ENCODE measurements at regions not wholly inside any gene's neighbourhood (a gene's known extent, or its start where the extent isn't known, plus 50 kb on each side); places are given as distances from the start of the nearest gene placed in this dataset.

DNA sequence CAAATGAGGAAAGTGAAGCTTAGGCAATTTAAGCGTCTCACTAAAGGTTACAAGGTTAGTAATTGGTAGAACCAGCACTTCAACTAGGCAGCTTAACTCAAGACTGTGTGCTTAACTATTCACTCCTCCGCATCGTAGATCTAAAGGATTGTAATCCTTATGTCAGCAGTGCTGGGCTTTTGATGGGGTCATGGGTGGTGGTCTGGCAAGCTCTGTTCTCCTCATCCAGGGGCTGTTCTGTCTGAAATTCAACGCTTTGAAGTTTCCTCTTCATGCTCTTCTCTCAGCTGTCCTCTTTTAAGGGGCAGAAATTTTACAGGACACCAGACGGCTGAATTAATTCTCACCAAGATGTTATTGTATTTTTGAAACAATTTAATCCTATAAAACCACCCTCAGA lies 165.5 kb upstream of the FAM98A start:
- Histone ChIP-seq H3K4me1 (ENCODE audit: control insufficient read depth, insufficient read depth, low read length, poor library complexity, severe bottlenecking) (no peaks in the 10 kb centered on the region), H3K27ac (ENCODE audit: insufficient read depth, low read length, poor library complexity, severe bottlenecking) (no peak overlapping the region), H3K36me3 (ENCODE audit: control insufficient read depth, insufficient read depth, low read length) (no peaks in the 10 kb centered on the region), H3K9me3 (ENCODE audit: control insufficient read depth, low read length) (no peaks in the 10 kb centered on the region), H3K4me3 (ENCODE audit: insufficient read depth, low read depth, low read length, poor library complexity, severe bottlenecking) (no peak overlapping the region), H3K27me3 (replicated peaks; ENCODE audit: control insufficient read depth, insufficient read depth, low read length, poor library complexity, severe bottlenecking) (no peaks in the 10 kb centered on the region)
- no peak for DNase-seq

DNA sequence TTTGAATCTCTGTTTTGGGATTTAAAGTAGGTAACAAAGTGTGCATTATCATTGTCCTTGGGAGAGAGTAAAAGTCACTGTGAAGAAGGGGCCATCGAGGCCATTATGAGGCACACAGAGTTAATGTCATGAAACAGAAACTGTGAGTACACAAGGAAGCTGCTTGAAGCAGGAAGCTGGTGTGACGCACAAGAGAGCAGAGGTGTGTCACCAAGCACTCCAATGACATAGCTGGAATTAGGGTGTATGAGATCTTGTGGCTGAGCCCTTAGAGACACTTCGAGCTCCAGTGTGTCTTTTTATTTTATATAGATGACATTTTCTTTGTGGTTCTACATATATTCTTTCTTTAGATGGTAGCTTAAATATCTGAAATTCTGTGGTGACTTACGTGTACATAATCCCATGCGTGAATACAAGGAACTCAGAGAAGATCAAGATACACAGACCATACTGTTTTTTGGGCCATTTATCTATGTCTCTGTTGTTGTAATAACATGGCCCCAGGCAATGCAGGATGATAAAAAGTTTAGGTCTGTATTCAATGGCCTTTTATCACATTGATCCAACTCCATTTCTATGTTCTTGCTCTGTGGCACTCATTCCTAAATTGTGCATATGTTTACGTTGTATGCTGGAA lies 164.7 kb upstream of the FAM98A start:
- no peaks in the 10 kb centered on the region for H3K36me3 ChIP-seq (ENCODE audit: control insufficient read depth, insufficient read depth, low read length)
- H3K4me3 ChIP-seq (ENCODE audit: insufficient read depth, low read depth, low read length, poor library complexity, severe bottlenecking), result no peak overlapping the region
- no peak for DNase-seq
- no peak overlapping the region for H3K27ac ChIP-seq (ENCODE audit: insufficient read depth, low read length, poor library complexity, severe bottlenecking)
- no peaks in the 10 kb centered on the region for H3K9me3 ChIP-seq (ENCODE audit: control insufficient read depth, low read length)
- H3K27me3 ChIP-seq (replicated peaks; ENCODE audit: control insufficient read depth, insufficient read depth, low read length, poor library complexity, severe bottlenecking), result no peaks in the 10 kb centered on the region
- no peaks in the 10 kb centered on the region for H3K4me1 ChIP-seq (ENCODE audit: control insufficient read depth, insufficient read depth, low read length, poor library complexity, severe bottlenecking)

DNA sequence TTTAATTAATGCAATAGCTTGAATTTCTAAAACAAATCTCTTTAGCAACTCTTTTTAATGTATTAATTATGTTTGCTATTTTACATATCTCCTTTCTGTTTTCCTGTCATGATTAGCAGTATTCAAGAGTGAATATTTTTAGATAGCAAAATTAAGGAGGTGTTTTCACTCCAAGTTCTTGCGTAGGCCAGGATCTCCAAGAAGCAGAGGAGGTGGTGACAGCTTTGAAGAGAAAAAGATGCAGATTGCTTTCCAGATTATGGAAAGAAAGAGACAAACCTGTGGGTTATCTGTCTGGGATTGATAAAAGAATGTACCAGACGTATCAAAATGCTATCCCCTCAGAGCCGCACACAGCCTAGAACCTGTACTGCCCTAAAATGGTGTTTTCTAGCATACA lies 163.5 kb upstream of the FAM98A start:
- Histone ChIP-seq H3K9me3 (ENCODE audit: control insufficient read depth, low read length) (no peaks in the 10 kb centered on the region), H3K4me1 (ENCODE audit: control insufficient read depth, insufficient read depth, low read length, poor library complexity, severe bottlenecking) (no peaks in the 10 kb centered on the region)

DNA sequence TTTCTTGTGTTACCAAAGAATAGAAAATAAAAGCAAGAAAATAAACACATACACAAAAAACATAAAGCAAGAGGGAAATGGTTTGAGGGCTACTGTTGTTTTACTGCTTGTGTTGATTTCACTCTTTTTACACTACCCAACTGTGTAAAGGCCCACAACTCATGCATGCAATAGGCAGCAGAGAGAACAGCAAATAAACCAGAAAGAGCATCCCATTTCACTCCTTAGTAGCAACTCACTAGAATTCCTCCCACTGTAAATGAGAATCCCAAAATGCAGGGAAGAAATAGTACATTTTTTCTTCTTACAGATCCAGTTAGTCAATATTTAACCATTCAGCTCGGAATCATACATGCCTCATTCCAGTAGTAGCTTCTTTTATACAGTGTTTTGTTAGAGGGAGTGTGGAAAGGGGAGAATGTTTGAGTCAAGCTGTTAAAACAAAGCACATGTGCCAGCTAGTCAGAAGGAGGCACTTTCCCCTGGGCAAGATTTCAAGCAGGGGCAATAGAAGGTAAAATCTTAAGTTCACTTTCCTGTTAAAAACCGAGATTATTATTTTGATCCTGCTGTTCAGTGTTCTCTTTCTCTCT lies 147.2 kb upstream of the FAM98A start:
- H3K9me3 ChIP-seq (ENCODE audit: control insufficient read depth, low read length), result no peaks in the 10 kb centered on the region
- no peaks in the 10 kb centered on the region for H3K27me3 ChIP-seq (replicated peaks; ENCODE audit: control insufficient read depth, insufficient read depth, low read length, poor library complexity, severe bottlenecking)
- H3K27ac ChIP-seq (ENCODE audit: insufficient read depth, low read length, poor library complexity, severe bottlenecking), result no peak overlapping the region
- no peak for DNase-seq
- H3K4me3 ChIP-seq (ENCODE audit: insufficient read depth, low read depth, low read length, poor library complexity, severe bottlenecking), result no peak overlapping the region
- H3K4me1 ChIP-seq (ENCODE audit: control insufficient read depth, insufficient read depth, low read length, poor library complexity, severe bottlenecking), result no peaks in the 10 kb centered on the region
- no peaks in the 10 kb centered on the region for H3K36me3 ChIP-seq (ENCODE audit: control insufficient read depth, insufficient read depth, low read length)

More for the DNA sequence above, 163.5 kb upstream of the FAM98A start:
- Histone ChIP-seq H3K27me3 (replicated peaks; ENCODE audit: control insufficient read depth, insufficient read depth, low read length, poor library complexity, severe bottlenecking) (no peaks in the 10 kb centered on the region), H3K4me3 (ENCODE audit: insufficient read depth, low read depth, low read length, poor library complexity, severe bottlenecking) (no peak overlapping the region), H3K27ac (ENCODE audit: insufficient read depth, low read length, poor library complexity, severe bottlenecking) (no peak overlapping the region), H3K36me3 (ENCODE audit: control insufficient read depth, insufficient read depth, low read length) (no peaks in the 10 kb centered on the region)
- no peak for DNase-seq

DNA sequence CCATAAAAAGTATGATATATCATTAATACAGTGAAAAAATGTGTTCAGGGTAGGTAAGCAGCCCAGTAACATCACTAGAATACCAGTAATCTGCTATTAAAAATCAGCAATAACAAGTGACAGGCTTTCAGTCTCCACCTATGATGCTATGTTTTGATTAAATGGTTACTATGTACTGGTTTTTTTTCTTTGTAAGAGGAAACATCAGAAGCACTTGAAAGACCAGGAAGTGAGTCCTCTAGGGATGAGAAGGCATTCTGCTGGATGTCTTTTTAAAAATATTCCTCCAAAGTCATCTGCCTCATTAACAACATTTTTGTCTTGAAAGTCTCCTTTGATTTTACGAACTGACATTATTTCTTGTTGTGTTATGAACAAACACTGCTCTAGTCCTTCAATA lies 136.0 kb upstream of the FAM98A start:
- H3K27me3 ChIP-seq (replicated peaks; ENCODE audit: control insufficient read depth, insufficient read depth, low read length, poor library complexity, severe bottlenecking), result no peaks in the 10 kb centered on the region
- no peak overlapping the region for H3K27ac ChIP-seq (ENCODE audit: insufficient read depth, low read length, poor library complexity, severe bottlenecking)
- no peak overlapping the region for H3K4me3 ChIP-seq (ENCODE audit: insufficient read depth, low read depth, low read length, poor library complexity, severe bottlenecking)
- H3K9me3 ChIP-seq (ENCODE audit: control insufficient read depth, low read length), result no peaks in the 10 kb centered on the region
- H3K4me1 ChIP-seq (ENCODE audit: control insufficient read depth, insufficient read depth, low read length, poor library complexity, severe bottlenecking), result no peaks in the 10 kb centered on the region
- DNase-seq, result no peak
- H3K36me3 ChIP-seq (ENCODE audit: control insufficient read depth, insufficient read depth, low read length), result no peaks in the 10 kb centered on the region

DNA sequence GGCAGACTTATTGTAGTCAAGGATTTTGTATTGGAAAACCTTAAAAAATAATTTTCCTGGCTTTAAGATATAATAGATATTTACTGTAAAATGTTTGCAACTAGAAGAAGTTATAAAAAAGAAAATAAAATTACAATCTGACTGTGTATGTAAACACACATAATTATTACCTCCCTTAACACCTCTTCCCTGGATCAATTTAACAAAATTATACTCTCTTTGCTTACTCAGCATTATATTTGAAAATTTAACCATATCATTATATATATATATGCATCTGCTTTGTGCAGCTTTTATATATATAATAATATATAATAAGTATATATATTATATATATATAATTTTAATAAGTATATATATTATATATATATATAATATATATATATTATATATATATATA lies 131.7 kb upstream of the FAM98A start:
- no peak for DNase-seq
- Histone ChIP-seq H3K9me3 (ENCODE audit: control insufficient read depth, low read length) (no peaks in the 10 kb centered on the region), H3K4me1 (ENCODE audit: control insufficient read depth, insufficient read depth, low read length, poor library complexity, severe bottlenecking) (no peaks in the 10 kb centered on the region), H3K27me3 (replicated peaks; ENCODE audit: control insufficient read depth, insufficient read depth, low read length, poor library complexity, severe bottlenecking) (no peaks in the 10 kb centered on the region), H3K27ac (ENCODE audit: insufficient read depth, low read length, poor library complexity, severe bottlenecking) (no peak overlapping the region), H3K36me3 (ENCODE audit: control insufficient read depth, insufficient read depth, low read length) (no peaks in the 10 kb centered on the region), H3K4me3 (ENCODE audit: insufficient read depth, low read depth, low read length, poor library complexity, severe bottlenecking) (no peak overlapping the region)

DNA sequence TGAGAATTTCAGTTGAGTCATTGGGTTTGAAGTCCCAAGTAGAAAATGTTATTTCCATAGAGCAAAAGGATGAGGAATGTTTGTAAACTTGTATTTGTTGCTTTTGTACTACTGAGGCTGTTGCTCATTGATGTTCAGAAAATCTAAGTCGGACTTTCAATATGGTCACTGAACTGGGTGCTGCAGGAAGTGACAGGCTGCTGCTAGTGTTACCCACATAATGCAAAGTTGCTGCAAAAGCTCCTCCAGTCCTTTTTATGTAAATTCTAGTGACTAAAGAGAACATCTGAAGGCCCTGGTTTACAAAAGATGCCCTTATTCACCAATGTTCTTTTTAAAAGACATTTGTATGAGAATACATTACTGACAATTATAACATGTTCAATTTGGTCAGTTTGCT lies 131.1 kb upstream of the FAM98A start:
- H3K27ac ChIP-seq (ENCODE audit: insufficient read depth, low read length, poor library complexity, severe bottlenecking), result no peak overlapping the region
- H3K27me3 ChIP-seq (replicated peaks; ENCODE audit: control insufficient read depth, insufficient read depth, low read length, poor library complexity, severe bottlenecking), result no peaks in the 10 kb centered on the region
- no peaks in the 10 kb centered on the region for H3K36me3 ChIP-seq (ENCODE audit: control insufficient read depth, insufficient read depth, low read length)
- no peak for DNase-seq
- H3K4me3 ChIP-seq (ENCODE audit: insufficient read depth, low read depth, low read length, poor library complexity, severe bottlenecking), result no peak overlapping the region
- no peaks in the 10 kb centered on the region for H3K4me1 ChIP-seq (ENCODE audit: control insufficient read depth, insufficient read depth, low read length, poor library complexity, severe bottlenecking)
- no peaks in the 10 kb centered on the region for H3K9me3 ChIP-seq (ENCODE audit: control insufficient read depth, low read length)

DNA sequence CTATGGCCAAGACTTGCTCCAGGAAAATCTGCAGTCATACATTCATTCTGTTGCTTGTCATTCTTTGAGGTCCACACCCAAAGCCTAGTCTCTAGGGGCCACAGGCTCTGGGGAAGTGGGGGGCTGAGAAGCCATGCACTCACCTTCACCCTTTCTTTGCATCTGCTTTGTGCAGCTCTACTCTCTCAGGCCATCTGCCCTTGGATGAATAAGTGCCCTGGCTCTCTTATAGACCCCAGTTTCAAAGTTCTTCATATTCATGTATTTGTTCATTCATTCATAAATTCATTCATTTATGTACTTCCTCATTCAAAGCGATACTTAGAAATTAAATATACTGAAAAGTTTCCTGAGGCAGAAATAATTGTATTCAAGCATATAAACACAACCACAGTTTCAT lies 130.3 kb upstream of the FAM98A start:
- Histone ChIP-seq H3K27ac (ENCODE audit: insufficient read depth, low read length, poor library complexity, severe bottlenecking) (no peak overlapping the region), H3K4me1 (ENCODE audit: control insufficient read depth, insufficient read depth, low read length, poor library complexity, severe bottlenecking) (no peaks in the 10 kb centered on the region), H3K27me3 (replicated peaks; ENCODE audit: control insufficient read depth, insufficient read depth, low read length, poor library complexity, severe bottlenecking) (no peaks in the 10 kb centered on the region), H3K9me3 (ENCODE audit: control insufficient read depth, low read length) (no peaks in the 10 kb centered on the region), H3K36me3 (ENCODE audit: control insufficient read depth, insufficient read depth, low read length) (no peaks in the 10 kb centered on the region), H3K4me3 (ENCODE audit: insufficient read depth, low read depth, low read length, poor library complexity, severe bottlenecking) (no peak overlapping the region)
- DNase-seq, result no peak

DNA sequence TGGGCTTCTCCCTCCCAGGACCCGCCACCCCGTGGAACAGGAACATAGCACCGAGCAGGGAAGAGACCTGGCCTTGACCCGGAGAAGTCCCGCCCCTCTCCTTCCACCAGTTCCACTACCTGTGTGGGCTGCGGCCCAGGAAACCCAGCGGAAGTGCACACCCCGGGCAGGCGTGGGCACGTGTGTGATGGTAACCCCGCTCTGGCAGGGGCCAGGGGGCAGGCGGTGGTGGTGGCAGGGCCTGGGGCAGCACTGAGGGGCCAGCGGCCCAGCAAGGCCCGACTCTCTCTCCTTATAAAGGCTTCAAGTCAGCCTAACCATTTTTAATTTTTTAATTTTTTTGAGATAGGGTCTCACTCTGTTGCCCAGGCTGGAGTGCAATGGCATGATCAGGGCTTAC lies 129.0 kb upstream of the FAM98A start:
- no peak for DNase-seq
- Histone ChIP-seq H3K9me3 (ENCODE audit: control insufficient read depth, low read length) (no peaks in the 10 kb centered on the region), H3K36me3 (ENCODE audit: control insufficient read depth, insufficient read depth, low read length) (no peaks in the 10 kb centered on the region), H3K4me1 (ENCODE audit: control insufficient read depth, insufficient read depth, low read length, poor library complexity, severe bottlenecking) (no peaks in the 10 kb centered on the region), H3K4me3 (ENCODE audit: insufficient read depth, low read depth, low read length, poor library complexity, severe bottlenecking) (no peak overlapping the region), H3K27ac (ENCODE audit: insufficient read depth, low read length, poor library complexity, severe bottlenecking) (no peak overlapping the region), H3K27me3 (replicated peaks; ENCODE audit: control insufficient read depth, insufficient read depth, low read length, poor library complexity, severe bottlenecking) (no peaks in the 10 kb centered on the region)

DNA sequence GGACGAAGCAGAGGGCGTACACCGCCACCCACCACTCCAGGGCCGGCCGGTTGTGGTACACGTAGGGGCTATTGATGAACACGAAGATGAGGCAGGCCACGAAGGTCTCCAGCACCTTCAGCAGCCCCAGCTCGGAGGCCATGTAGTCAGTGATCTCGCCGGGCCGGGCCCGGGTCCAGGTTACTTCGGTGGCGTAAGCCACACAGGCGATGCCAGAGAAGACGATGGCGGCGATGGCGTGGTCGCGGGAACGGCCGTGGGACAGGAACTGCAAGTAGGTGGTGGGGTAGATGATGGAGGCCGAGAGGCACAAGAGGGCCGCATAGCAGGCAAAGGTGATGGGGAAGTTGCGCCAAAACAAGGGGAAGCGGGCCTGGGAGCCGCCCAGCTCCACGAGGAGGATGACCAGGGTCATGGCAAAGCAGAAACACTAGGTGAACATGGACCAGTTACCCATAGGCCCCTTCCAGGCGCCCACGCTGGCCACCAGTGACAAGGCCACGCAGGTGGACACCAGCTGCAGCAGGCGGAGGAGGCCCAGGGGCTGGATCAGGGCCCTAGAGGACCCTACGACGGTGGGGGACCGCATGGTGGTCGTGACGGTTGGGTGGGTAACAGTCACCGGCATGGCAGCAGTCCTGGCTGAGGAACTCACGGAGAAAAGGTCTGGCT lies 128.4 kb upstream of the FAM98A start:
- no peaks in the 10 kb centered on the region for H3K4me1 ChIP-seq (ENCODE audit: control insufficient read depth, insufficient read depth, low read length, poor library complexity, severe bottlenecking)
- H3K36me3 ChIP-seq (ENCODE audit: control insufficient read depth, insufficient read depth, low read length), result no peaks in the 10 kb centered on the region
- H3K27ac ChIP-seq (ENCODE audit: insufficient read depth, low read length, poor library complexity, severe bottlenecking), result no peak overlapping the region
- no peaks in the 10 kb centered on the region for H3K27me3 ChIP-seq (replicated peaks; ENCODE audit: control insufficient read depth, insufficient read depth, low read length, poor library complexity, severe bottlenecking)
- H3K4me3 ChIP-seq (ENCODE audit: insufficient read depth, low read depth, low read length, poor library complexity, severe bottlenecking), result no peak overlapping the region
- H3K9me3 ChIP-seq (ENCODE audit: control insufficient read depth, low read length), result no peaks in the 10 kb centered on the region
- no peak for DNase-seq
